Hepatocyte (in vitro differentiated cells): ENCODE measurements at regions not wholly inside any gene's neighbourhood (a gene's known extent, or its start where the extent isn't known, plus 50 kb on each side); places are given as distances from the start of the nearest gene placed in this dataset.
A peak's percentile ranks its signal among the peaks of the same experiment; 100 is the strongest.

Experiments
- DNase-seq: peaks from one replicate; pipeline ENCODE4 v3.0.0-alpha.2; 2016; ENCODE audit warnings: low spot score
- H2AFZ ChIP-seq: fragments of 200-600 bp; sonication (generic); 2 replicates; pipeline ENCODE4 v1.6.0; 2016; ENCODE audit warnings: antibody characterized with exemption, mild to moderate bottlenecking
- H3K27ac ChIP-seq: fragments of 200-600 bp; sonication (generic); 2 replicates; pipeline ENCODE4 v1.5.1; 2016; ENCODE audit warnings: mild to moderate bottlenecking
- H3K27me3 ChIP-seq: fragments of 200-600 bp; sonication (generic); 2 replicates; pipeline ENCODE4 v1.6.1; 2016
- H3K36me3 ChIP-seq: fragments of 200-600 bp; sonication (generic); replicated peaks from 2 replicates; pipeline ENCODE4 v1.5.1; 2016; ENCODE audit warnings: low read depth; ENCODE audit not compliant: insufficient read depth
- H3K4me1 ChIP-seq: fragments of 200-600 bp; sonication (generic); 2 replicates; pipeline ENCODE4 v1.5.1; 2016; ENCODE audit warnings: mild to moderate bottlenecking, moderate library complexity; ENCODE audit not compliant: insufficient read depth
- H3K4me2 ChIP-seq: fragments of 200-600 bp; sonication (generic); 2 replicates; pipeline ENCODE4 v1.6.0; 2016
- H3K4me3 ChIP-seq: fragments of 200-600 bp; sonication (generic); 2 replicates; pipeline ENCODE4 v1.5.1; 2016; ENCODE audit warnings: mild to moderate bottlenecking
- H3K79me2 ChIP-seq: fragments of 200-600 bp; sonication (generic); 2 replicates; pipeline ENCODE4 v1.6.0; 2017; ENCODE audit warnings: mild to moderate bottlenecking
- H3K9me2 ChIP-seq: fragments of 200-600 bp; sonication (generic); replicated peaks from 2 replicates; pipeline ENCODE4 v1.6.0; 2017; ENCODE audit warnings: mild to moderate bottlenecking; ENCODE audit not compliant: insufficient read depth
- H3K9me3 ChIP-seq: fragments of 200-600 bp; sonication (generic); 2 replicates; pipeline ENCODE4 v1.5.1; 2016; ENCODE audit warnings: low read depth, mild to moderate bottlenecking
- H4K20me1 ChIP-seq: fragments of 200-600 bp; sonication (generic); 2 replicates; pipeline ENCODE4 v1.6.0; 2016; ENCODE audit warnings: mild to moderate bottlenecking; ENCODE audit not compliant: insufficient read depth, poor library complexity, severe bottlenecking
- EZH2 ChIP-seq: fragments of 200-600 bp; sonication (generic); IDR thresholded peaks from 2 replicates; pipeline ENCODE4 v1.6.1; 2016; ENCODE audit warnings: antibody characterized with exemption, mild to moderate bottlenecking, borderline replicate concordance
- EZH2phosphoT487 ChIP-seq: fragments of 200-600 bp; sonication (generic); IDR thresholded peaks from one replicate; pipeline ENCODE4 v1.6.1; 2018; ENCODE audit warnings: antibody characterized with exemption, mild to moderate bottlenecking, low read depth, moderate library complexity; ENCODE audit not compliant: unreplicated experiment, severe bottlenecking
- WGBS: methylation state at CpG from one replicate; pipeline ENCODE4 v1.1.6; 2016; ENCODE audit warnings: low lambda C conversion rate; ENCODE audit errors: missing lambda C conversion rate; 5-methylcytosine and 5-hydroxymethylcytosine counted together
- TF ChIP-seq, protein P1 (sequence below): fragments of 200-600 bp; sonication (generic); IDR thresholded peaks from 2 replicates; pipeline ENCODE4 v1.5.1; 2016; ENCODE audit warnings: antibody characterized with exemption, mild to moderate bottlenecking; ENCODE audit not compliant: poor library complexity

DNA sequence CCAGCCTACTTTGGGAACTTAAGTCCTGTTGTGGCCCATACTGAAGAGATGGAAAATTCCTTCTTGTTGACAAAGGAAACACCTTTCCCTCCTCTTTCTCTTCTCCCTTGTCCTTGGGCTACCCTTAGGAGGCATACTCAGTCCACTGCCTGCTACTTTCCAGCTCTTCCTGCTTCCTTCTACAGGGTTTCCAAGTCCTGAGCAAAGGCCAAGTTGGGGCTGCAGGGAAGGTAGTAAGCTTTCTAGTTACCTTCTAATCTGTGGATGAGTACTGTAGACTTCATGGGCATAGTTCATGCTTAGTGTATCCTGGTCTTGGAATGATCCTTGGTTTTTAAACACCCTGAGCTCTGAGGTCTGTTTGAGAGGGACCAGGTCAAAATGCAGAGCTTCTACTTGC, 299.2 kb upstream of the MAF start:
- Histone ChIP-seq H3K4me2 (no peak overlapping the region), H3K27ac (peak overlapping the region; percentile 45), H3K36me3 (no peaks in the 10 kb centered on the region), H3K4me3 (no peak overlapping the region), H3K9me2 (no peaks in the 10 kb centered on the region), H2AFZ (no peak overlapping the region), H4K20me1 (no peaks in the 10 kb centered on the region), H3K9me3 (no peaks in the 10 kb centered on the region), H3K79me2 (no peaks in the 10 kb centered on the region), H3K27me3 (no peaks in the 10 kb centered on the region), H3K4me1 (peaks cover 30% of the 10 kb centered on the region)
- TF ChIP-seq, protein P1, sequence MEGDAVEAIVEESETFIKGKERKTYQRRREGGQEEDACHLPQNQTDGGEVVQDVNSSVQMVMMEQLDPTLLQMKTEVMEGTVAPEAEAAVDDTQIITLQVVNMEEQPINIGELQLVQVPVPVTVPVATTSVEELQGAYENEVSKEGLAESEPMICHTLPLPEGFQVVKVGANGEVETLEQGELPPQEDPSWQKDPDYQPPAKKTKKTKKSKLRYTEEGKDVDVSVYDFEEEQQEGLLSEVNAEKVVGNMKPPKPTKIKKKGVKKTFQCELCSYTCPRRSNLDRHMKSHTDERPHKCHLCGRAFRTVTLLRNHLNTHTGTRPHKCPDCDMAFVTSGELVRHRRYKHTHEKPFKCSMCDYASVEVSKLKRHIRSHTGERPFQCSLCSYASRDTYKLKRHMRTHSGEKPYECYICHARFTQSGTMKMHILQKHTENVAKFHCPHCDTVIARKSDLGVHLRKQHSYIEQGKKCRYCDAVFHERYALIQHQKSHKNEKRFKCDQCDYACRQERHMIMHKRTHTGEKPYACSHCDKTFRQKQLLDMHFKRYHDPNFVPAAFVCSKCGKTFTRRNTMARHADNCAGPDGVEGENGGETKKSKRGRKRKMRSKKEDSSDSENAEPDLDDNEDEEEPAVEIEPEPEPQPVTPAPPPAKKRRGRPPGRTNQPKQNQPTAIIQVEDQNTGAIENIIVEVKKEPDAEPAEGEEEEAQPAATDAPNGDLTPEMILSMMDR = no peak
- no peak for TF ChIP-seq EZH2
- TF ChIP-seq EZH2phosphoT487 = no peak
- DNase-seq = peak; percentile 39

DNA sequence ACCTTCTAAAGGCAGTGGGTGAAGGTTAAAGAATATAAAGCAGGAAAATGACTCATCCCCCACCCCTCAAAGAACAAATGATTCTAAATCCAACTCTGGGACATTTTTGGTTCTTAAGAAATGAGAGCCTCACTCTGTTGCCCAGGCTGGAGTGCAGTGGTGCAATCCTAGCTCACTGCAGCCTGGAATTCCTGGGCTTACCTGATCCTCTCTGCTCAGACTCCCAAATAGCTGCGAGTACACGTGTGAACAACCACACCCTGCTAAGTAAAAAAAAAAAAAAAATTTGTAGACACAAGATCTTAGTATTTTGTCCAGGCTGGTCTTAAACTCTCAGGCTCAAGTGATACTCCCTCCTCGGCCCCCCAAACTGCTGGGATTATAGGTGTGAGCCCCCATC, 298.8 kb upstream of the MAF start:
- Histone ChIP-seq H3K79me2 (no peaks in the 10 kb centered on the region), H3K36me3 (no peaks in the 10 kb centered on the region), H3K9me2 (no peaks in the 10 kb centered on the region), H3K27ac (peak overlapping the region; percentile 45), H3K4me3 (no peak overlapping the region), H4K20me1 (no peaks in the 10 kb centered on the region), H3K27me3 (no peaks in the 10 kb centered on the region), H2AFZ (no peak overlapping the region), H3K4me1 (peaks cover 30% of the 10 kb centered on the region), H3K9me3 (no peaks in the 10 kb centered on the region), H3K4me2 (no peak overlapping the region)
- no peak for DNase-seq
- 80% methylated on average over 3 of the region's 3 CpGs for WGBS
- TF ChIP-seq, protein P1 = no peak
- no peak for TF ChIP-seq EZH2

DNA sequence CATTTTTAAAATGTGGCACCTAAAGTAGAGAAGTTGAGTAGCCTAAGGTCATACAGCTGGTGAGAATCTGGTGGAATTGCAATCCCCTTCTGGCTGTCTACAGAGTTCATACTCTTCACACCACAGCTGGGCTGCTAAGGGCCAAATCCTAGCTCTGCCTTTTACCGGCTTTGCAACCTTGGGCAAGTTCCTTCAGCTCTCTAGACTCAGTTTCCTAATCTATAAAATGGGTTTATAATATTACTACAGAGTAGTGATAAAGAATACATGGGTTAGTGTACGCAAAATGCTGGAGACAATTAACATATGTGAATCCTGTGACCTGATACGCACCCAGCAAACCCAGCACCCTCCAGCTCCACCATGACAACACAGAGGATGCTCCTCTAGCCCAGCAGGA, 298.2 kb upstream of the MAF start:
- no peak for TF ChIP-seq EZH2
- TF ChIP-seq EZH2phosphoT487 = no peak
- TF ChIP-seq, protein P1 = no peak
- H3K4me1 ChIP-seq = peaks cover 30% of the 10 kb centered on the region
- H3K27me3 ChIP-seq = no peaks in the 10 kb centered on the region
- no peaks in the 10 kb centered on the region for H4K20me1 ChIP-seq
- no peaks in the 10 kb centered on the region for H3K9me2 ChIP-seq
- 100% methylated on average over 3 of the region's 3 CpGs for WGBS
- no peak overlapping the region for H2AFZ ChIP-seq
- H3K4me3 ChIP-seq = no peak overlapping the region
- no peaks in the 10 kb centered on the region for H3K9me3 ChIP-seq
- no peak overlapping the region for H3K4me2 ChIP-seq
- no peak for DNase-seq
- H3K36me3 ChIP-seq = no peaks in the 10 kb centered on the region
- peak overlapping the region; percentile 45 for H3K27ac ChIP-seq
- no peaks in the 10 kb centered on the region for H3K79me2 ChIP-seq
